Stromal cell of bone marrow (primary cell): ENCODE measurements at regions not wholly inside any gene's neighbourhood (a gene's known extent, or its start where the extent isn't known, plus 50 kb on each side); places are given as distances from the start of the nearest gene placed in this dataset.
A peak's percentile ranks its signal among the peaks of the same experiment; 100 is the strongest.

Experiments used
- DNase-seq: peaks from one replicate; pipeline ENCODE4 v3.0.0-alpha.2; 2012; ENCODE audit warnings: low read depth

DNA sequence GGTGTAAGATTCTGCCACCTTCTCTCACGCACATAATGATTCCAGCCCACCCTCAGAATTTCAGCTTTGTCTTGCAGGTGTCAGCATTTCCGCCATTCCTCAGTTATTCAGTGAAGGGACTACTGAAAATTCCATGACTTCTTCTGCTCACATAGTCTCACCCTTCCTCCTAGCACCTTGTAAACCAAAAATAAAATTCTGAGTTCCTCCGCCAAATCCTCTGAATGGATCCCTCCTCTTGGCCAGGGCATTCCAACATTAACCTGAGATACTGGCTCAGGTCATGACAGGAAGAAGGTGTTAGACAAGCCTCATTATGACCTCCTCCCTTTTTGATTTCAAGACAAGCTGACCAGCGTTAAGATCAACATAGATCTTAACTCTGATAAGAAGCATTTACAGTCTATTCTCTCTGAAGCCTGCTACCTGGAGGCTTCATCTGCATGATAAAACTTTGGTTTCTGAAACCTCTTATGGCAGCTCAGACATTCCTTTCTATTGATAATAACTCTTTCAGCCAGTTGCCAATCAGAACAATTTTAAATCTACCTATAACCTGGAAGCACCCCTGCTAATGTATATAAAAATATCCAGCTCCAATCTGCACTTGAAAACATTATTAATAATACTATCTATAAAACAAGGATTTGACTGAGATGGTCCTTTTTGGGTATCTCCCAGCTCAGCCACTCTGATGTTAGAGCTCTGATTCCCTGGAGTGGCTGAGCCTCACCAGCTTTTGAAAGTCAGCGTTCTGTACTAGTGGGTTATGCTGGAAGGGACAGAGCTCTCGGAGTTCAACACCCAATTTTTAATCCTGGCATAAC is 136.4 kb upstream of the APCDD1 start:
- DNase-seq, result no peak

DNA sequence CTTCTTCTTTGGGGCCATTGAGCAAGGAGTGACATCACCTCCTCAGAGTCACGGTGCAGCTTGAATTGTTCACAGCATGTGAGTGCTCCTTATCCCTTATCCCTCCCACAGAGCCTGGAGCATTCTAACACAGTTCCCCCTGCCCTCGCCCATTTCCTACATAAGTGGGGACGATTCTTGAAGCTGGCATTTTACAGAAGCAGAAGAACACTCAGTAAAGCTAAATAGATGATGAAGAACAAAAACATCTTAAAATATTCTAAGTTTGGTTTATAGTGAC is 135.8 kb upstream of the APCDD1 start:
- DNase-seq, result peak; percentile 1

GRCh38 chr18:10319026-10319425 is 135.4 kb upstream of the APCDD1 start:
- DNase-seq, result no peak

GRCh38 chr18:10319914-10320600 is 134.4 kb upstream of the APCDD1 start:
- no peak for DNase-seq

DNA sequence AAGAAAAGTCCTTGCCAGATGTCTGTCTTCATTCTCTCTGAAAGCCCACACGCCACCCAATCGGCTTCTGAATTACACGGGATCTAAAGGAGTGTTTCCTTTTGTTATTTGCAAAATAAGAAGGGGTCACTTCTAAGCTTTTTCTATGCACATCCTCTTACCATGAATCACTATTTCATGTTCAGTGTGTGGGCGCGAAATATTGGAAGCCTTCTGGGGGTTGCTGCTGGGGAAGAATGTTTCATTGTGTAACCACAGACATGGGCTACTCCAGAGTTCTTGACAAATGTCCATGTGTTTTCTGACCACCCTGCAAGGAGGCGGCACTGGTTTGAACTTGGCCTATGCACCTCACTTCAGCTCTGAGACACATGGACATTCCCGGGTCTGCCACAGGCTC is 133.6 kb upstream of the APCDD1 start:
- peak; percentile 31 for DNase-seq

DNA sequence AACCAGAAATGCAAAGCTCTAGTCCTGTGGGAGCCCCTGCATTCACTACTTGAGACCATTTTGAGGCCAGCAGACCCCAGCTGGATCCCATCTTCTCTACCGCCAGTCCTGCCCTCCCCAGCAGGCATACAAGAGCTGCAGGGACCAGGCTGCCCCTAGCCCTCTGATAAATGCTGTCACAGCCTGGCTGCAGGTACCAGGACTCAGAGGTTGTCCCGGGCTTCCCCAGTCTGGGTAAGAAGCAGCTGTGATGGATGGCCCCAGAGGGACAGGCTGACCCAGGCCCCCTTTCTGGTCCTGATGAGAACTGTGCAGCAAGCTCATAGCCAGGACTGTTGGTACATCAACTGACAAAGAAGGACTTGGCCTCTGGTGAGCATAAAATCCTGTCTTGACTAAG is 132.9 kb upstream of the APCDD1 start:
- no peak for DNase-seq

GRCh38 chr18:10322004-10322403 is 132.4 kb upstream of the APCDD1 start:
- DNase-seq, result no peak

DNA sequence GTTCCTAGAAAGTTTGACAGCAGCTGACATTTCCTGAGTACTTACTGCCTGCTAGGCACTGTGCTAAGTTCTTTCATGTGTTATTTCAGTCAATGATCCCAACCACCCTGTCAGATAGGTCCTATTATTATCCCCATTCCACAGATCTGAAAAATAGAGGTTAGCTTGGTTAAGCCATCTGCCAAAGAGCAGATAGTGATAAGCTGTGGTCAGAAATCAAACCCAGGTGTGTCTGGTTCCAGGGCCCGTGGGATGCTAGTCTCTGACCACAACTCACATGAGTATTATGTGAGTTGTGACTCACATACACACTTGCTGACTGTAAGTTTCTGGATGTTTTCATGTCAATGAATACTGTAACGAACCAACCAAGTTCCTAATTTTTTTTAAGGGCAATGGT is 132.0 kb upstream of the APCDD1 start:
- DNase-seq, result no peak

- peak; percentile 19 for DNase-seq
Observed at GRCh38 chr18:10329101-10329500, 125.3 kb upstream of the APCDD1 start.

GRCh38 chr18:10330428-10330827 is 124.0 kb upstream of the APCDD1 start:
- DNase-seq, result no peak

DNA sequence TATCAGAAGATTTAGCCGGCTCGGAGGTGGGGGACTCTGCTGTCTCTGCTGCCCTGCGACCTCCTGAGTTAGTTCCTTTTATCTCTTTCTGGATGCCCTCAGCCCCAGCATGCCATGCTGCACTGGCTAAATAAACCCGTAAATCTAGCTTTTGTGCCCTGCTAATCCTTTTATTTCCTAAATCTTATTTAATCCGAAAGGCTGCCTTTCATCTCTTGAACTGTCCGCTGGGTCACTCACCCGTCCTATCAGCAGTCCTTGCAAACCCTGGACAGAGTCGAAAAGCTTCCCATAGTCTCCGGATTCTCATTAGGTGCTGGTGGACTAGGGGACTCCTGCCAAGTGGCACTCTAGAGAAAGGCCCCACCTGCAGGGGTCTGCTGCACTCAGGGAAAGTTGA is 122.0 kb upstream of the APCDD1 start:
- no peak for DNase-seq

DNA sequence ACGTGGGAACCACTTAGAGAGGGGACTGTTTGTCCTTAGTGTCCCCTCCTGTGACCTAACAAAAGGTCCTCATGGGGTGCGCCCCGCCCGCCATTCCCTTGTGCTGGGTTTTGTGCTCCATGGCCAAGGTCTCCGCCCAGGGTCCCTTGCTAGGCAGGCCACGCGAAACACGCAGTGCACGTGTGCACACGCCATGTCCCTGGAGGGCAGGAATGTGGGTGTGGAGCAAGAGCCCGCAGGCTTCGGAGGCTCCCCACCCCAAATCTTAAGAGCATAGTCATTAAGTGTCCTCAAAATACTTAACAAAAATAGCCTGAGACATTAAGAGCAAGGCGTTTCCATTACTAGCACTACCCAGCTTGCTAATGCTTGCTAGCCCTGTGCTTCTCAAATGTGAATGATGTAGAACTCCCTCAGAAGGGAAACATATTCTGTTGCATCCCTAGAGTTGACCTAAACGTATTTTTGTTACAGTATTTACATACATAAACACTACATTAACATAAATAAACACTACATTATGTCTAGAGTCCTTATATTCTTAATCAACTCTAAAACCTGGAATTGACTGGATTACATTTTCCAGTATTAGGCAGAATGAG is 117.6 kb upstream of the APCDD1 start:
- no peak for DNase-seq

DNA sequence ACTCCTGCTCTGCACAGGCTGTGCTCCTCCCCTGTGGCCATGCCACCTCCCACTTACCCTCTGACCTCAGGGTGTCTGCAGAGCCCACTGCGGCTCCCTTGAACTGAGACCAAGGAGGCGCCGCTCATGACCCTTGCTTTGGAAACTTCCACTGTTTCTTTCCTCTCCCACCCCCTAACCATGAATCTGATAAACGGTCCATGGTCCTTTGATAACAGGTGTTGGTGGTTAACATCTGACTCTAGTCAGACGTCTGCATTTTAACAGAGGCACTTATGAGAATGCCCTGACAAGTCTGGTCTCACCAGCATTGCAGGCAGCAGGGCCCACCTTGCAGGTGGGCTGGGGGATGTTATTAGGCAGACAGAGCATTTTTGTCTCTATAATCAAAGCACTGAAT is 113.6 kb upstream of the APCDD1 start:
- DNase-seq, result no peak

- DNase-seq, result no peak
Observed at GRCh38 chr18:10343778-10344177, 110.7 kb upstream of the APCDD1 start.

- DNase-seq, result no peak
Observed at GRCh38 chr18:10346749-10347415, 107.6 kb upstream of the APCDD1 start.

DNA sequence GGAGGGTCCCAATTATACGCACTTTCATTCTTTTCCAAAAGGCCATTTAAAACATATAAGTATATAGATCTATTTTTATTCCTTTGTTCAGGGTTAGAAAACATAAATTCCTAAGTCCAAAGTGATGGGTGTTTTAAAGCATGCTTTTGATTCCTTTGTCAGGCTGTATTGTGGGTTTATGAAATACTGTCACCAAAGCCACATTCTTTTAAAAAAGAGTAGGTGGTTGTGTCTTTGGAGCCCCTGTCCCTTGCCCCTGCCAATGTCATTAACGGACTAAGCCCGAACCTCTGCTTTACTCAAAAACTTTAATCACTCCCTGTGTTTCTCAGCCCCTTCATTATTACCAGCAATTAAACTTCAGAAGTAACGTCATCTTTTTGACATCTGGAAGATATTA is 104.9 kb upstream of the APCDD1 start:
- no peak for DNase-seq

DNA sequence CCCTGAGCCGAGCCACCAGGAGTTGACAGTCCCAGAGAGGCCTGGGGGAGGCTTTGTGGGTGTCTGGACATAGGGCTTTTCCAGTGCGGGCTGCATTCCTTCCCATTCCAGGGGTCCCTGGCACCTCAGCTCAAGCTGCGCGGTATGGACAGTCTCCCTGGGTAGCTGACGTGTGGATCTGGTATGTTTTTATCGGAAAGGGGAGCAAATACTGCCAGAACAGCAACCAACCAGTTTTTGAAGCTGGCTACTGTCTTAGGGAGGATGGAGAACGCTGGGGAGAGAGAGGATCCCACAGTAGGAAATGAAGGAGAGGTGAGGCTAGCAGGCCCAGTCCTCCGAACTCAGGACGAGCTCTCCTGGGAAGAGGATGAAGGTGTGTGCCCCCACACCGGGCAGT is 103.8 kb upstream of the APCDD1 start:
- no peak for DNase-seq

DNA sequence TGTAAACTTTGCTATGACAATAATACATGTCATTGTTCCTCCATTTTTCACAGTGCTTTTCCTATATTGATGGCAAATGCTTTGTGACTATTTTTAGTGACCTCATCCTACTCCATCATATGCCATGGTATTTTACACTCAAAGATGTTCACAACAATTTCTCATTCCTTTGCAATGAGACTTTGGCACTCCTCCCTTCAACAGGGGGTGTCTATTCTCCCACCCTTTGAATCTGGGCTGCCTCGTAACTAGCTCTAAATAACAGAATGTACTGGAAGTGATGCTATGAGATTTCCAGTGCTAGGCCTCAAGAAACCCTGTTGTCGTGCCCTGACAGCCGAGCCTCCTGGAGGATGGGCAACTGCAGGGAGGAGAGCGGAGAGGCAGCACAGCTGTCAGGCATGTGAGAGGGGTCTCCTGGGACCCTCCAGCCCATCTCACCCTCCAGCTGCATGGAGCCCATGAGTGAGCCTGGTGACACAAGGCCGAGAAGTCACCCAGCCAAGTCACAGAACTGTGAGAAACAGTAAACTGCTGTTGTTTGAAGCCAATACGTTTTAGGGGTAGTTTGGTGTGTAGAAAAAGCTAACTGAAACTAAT is 103.1 kb upstream of the APCDD1 start:
- no peak for DNase-seq

- DNase-seq, result no peak
Observed at GRCh38 chr18:10351858-10352257, 102.6 kb upstream of the APCDD1 start.

- no peak for DNase-seq
Observed at GRCh38 chr18:10352671-10353070, 101.8 kb upstream of the APCDD1 start.

GRCh38 chr18:10353791-10354190 is 100.6 kb upstream of the APCDD1 start:
- DNase-seq, result no peak

DNA sequence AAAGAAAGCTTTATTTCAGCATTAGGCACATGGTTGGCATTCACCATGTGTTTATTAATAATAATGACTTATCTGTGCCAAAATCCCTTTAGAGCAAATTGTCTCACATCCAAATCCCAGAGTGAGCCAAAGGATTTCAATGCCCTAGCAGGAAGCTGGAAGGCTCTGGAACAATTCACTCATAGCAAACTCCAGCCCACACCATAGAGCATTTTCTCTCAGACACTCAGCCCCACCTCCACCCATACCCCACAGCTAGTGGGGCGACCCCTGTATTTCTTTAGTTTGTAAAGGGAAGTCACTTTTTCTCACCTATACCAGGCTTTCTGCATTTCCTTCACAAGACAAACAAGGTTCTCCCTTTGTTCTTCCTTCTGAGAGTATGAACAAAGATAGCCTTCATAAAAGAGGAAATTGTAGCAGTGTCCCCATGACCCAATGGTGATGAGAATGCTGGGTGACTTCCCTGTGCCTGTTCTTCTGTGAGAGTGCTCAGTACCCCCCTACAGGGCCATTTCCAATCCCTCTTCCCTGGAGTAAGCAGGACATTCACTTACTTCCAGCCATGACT is 100.1 kb upstream of the APCDD1 start:
- DNase-seq, result no peak
